Caco-2 (cell line): ENCODE measurements at regions not wholly inside any gene's neighbourhood (a gene's known extent, or its start where the extent isn't known, plus 50 kb on each side); places are given as distances from the start of the nearest gene placed in this dataset.
A peak's percentile ranks its signal among the peaks of the same experiment; 100 is the strongest.

ENCODE experiments used
- BruUV-seq: library from RNA; stranded (reverse); fragments of 400-500 nt; replicated peaks from 2 replicates; lab custom pipeline; 2021; lab: Mats Ljungman, UMichigan
- CTCF ChIA-PET: fragments of 300-600 bp; sonication (Branson Sonifier 250); formaldehyde crosslinking; loops from one replicate; lab custom pipeline; 2022; ENCODE audit warnings: antibody characterized with exemption; lab: Charles Lee
- POLR2A ChIA-PET: fragments of 300-600 bp; sonication (Branson Sonifier 250); formaldehyde crosslinking; loops from one replicate; lab custom pipeline; 2022; ENCODE audit warnings: antibody characterized with exemption; lab: Charles Lee
- DNase-seq, 2 experiments: peaks; one replicate each; pipeline versions ENCODE4 v3.0.0 to v3.0.0-alpha.2; 2020 to 2022
- H3K27me3 ChIP-seq: replicated peaks from 2 replicates; pipeline ENCODE4 v1.6.0; 2011; ENCODE audit warnings: low read length; ENCODE audit not compliant: control insufficient read depth, insufficient read depth
- H3K36me3 ChIP-seq: 2 replicates; pipeline ENCODE4 v1.5.1; 2011; ENCODE audit warnings: low read length; ENCODE audit not compliant: control insufficient read depth, insufficient read depth
- H3K4me1 ChIP-seq: fragments of 250-450 bp; sonication (Bioruptor Pico); 2 replicates; pipeline ENCODE4 v1.5.1; 2020; ENCODE audit warnings: mild to moderate bottlenecking
- H3K4me3 ChIP-seq: 2 replicates; pipeline ENCODE4 v1.5.1; 2011; ENCODE audit warnings: low read depth, mild to moderate bottlenecking, control low read depth, low read length
- H3K9me3 ChIP-seq: fragments of 250-450 bp; sonication (Bioruptor Pico); 2 replicates; pipeline ENCODE4 v1.5.1; 2020; ENCODE audit warnings: mild to moderate bottlenecking, moderate library complexity
- H3K27ac Mint-ChIP-seq: one replicate; pipeline ENCODE4 v1.8.0; 2022; ENCODE audit warnings: mixed read lengths; ENCODE audit not compliant: unreplicated experiment
- H3K27me3 Mint-ChIP-seq: one replicate; pipeline ENCODE4 v1.8.0; 2022; ENCODE audit warnings: mixed read lengths; ENCODE audit not compliant: insufficient read depth, unreplicated experiment
- H3K36me3 Mint-ChIP-seq: one replicate; pipeline ENCODE4 v1.8.0; 2022; ENCODE audit warnings: mild to moderate bottlenecking, mixed read lengths; ENCODE audit not compliant: insufficient read depth, unreplicated experiment
- H3K4me1 Mint-ChIP-seq: one replicate; pipeline ENCODE4 v1.8.0; 2022; ENCODE audit warnings: low read depth, mixed read lengths; ENCODE audit not compliant: unreplicated experiment
- H3K4me3 Mint-ChIP-seq: one replicate; pipeline ENCODE4 v1.8.0; 2022; ENCODE audit warnings: mild to moderate bottlenecking, moderate library complexity, mixed read lengths; ENCODE audit not compliant: unreplicated experiment
- H3K9me3 Mint-ChIP-seq: one replicate; pipeline ENCODE4 v1.8.0; 2022; ENCODE audit warnings: mixed read lengths; ENCODE audit not compliant: unreplicated experiment
- intact Hi-C: fragments of 100-400 bp; cut with micrococcal nuclease; formaldehyde crosslinking; loops from one replicate; pipeline ENCODE4 v1.10.0; 2022; ENCODE audit not compliant: unreplicated experiment
- TF ChIP-seq, protein P1 (sequence below), 2 experiments: fragments of 200-600 bp in 1 of 2; IDR thresholded peaks; 1 replicate in 1 of 2; 2 replicates in 1 of 2; pipeline versions ENCODE4 v1.5.1 to v1.8.0; 2011 to 2022; ENCODE audit warnings: antibody characterized with exemption in 1 of 2, control low read depth in 1 of 2, inconsistent platforms in 1 of 2, low read depth in 1 of 2, low read length in 1 of 2, mild to moderate bottlenecking in 1 of 2, moderate library complexity in 1 of 2; ENCODE audit not compliant: insufficient read depth in 1 of 2, severe bottlenecking in 1 of 2, unreplicated experiment in 1 of 2

DNA sequence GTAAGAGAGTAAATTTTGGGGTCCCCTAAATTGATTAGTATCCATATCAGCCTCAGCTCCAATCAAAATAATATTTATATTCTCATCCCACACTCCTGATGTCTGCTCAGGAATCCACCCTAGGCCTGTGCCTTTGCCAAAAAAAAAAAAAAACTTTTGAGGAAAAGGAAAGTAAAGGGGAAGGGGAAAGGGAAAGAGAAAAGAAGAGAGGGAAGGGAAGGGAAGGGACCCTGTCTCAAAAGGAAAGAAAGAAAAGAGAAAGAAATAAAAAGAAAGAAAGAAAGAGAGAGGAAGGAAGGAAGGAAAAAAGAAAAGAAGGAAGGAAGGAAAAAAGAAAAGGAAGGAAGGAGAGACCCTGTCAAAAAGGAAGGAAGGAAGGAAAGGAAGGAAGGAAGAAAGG lies 91.8 kb upstream of the CACNA1A start:
- Histone ChIP-seq H3K36me3 (no peaks in the 10 kb centered on the region), H3K4me1 (no peaks in the 10 kb centered on the region), H3K27me3 (no peaks in the 10 kb centered on the region), H3K4me3 (no peak overlapping the region), H3K9me3 (no peaks in the 10 kb centered on the region)
- Mint-ChIP-seq H3K4me3 (no peak overlapping the region), H3K36me3 (no peaks in the 10 kb centered on the region), H3K27ac (no peak overlapping the region), H3K27me3 (peaks cover 3% of the 10 kb centered on the region), H3K4me1 (no peaks in the 10 kb centered on the region), H3K9me3 (no peaks in the 10 kb centered on the region)
- TF ChIP-seq, protein P1, sequence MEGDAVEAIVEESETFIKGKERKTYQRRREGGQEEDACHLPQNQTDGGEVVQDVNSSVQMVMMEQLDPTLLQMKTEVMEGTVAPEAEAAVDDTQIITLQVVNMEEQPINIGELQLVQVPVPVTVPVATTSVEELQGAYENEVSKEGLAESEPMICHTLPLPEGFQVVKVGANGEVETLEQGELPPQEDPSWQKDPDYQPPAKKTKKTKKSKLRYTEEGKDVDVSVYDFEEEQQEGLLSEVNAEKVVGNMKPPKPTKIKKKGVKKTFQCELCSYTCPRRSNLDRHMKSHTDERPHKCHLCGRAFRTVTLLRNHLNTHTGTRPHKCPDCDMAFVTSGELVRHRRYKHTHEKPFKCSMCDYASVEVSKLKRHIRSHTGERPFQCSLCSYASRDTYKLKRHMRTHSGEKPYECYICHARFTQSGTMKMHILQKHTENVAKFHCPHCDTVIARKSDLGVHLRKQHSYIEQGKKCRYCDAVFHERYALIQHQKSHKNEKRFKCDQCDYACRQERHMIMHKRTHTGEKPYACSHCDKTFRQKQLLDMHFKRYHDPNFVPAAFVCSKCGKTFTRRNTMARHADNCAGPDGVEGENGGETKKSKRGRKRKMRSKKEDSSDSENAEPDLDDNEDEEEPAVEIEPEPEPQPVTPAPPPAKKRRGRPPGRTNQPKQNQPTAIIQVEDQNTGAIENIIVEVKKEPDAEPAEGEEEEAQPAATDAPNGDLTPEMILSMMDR (IDR thresholded peaks at IDR 0.05; ENCODE audit: insufficient read depth in 1 of 2, low read depth in 1 of 2, low read length in 1 of 2, severe bottlenecking in 1 of 2, unreplicated experiment in 1 of 2), result no peak
- ChIA-PET POLR2A (interaction anchor here (0.6 kb wide), 1 partner anchor 473 kb away, joined by 3 read pairs; no protein-coding TSS in a partner anchor), CTCF (interaction anchor here (1.5 kb wide), 1 partner anchor 123 kb away, joined by 4 read pairs; no protein-coding TSS in a partner anchor)
- intact Hi-C loops, result loop anchor here (10.0 kb wide), 1 partner anchor 233 kb away; no protein-coding TSS in a partner anchor
- no TSS peak for BruUV-seq
- no peak for DNase-seq

DNA sequence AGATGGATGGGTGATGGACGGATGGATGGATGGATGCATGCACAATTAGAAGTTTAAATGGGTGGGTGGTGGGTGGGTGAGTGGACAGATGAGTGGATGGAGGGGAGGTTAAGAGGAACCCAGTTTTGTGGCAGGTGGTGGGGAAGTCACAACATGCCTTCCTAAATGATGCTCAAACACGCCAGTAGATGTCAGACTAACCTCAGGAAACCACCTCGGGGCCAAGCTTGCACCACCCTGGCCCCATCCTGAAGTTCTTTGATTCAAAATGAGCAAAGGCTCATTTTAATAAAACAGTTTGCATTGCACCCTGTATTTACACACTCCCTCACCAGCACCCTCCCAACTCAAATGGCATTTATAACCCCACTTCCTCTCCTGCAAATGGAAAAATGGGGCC lies 91.4 kb upstream of the CACNA1A start:
- BruUV-seq, result no TSS peak
- Histone ChIP-seq H3K36me3 (no peaks in the 10 kb centered on the region), H3K4me3 (no peak overlapping the region), H3K9me3 (no peaks in the 10 kb centered on the region), H3K4me1 (no peaks in the 10 kb centered on the region), H3K27me3 (no peaks in the 10 kb centered on the region)
- TF ChIP-seq, protein P1 (IDR thresholded peaks at IDR 0.05; ENCODE audit: insufficient read depth in 1 of 2, low read depth in 1 of 2, low read length in 1 of 2, severe bottlenecking in 1 of 2, unreplicated experiment in 1 of 2), result peak; percentile 54 to 67
- Mint-ChIP-seq H3K27ac (no peak overlapping the region), H3K4me1 (no peaks in the 10 kb centered on the region), H3K4me3 (no peak overlapping the region), H3K9me3 (no peaks in the 10 kb centered on the region), H3K27me3 (no peaks in the 10 kb centered on the region), H3K36me3 (no peaks in the 10 kb centered on the region)
- ChIA-PET CTCF (interaction anchor here (1.5 kb wide), 1 partner anchor 124 kb away, joined by 4 read pairs; no protein-coding TSS in a partner anchor), POLR2A (interaction anchor here (0.6 kb wide), 1 partner anchor 474 kb away, joined by 3 read pairs; no protein-coding TSS in a partner anchor)
- intact Hi-C loops, result loop anchor here (1.0 to 10.0 kb wide), 2 partner anchors 124 to 233 kb away; no protein-coding TSS in a partner anchor
- peak; percentile 47 to 60 for DNase-seq

DNA sequence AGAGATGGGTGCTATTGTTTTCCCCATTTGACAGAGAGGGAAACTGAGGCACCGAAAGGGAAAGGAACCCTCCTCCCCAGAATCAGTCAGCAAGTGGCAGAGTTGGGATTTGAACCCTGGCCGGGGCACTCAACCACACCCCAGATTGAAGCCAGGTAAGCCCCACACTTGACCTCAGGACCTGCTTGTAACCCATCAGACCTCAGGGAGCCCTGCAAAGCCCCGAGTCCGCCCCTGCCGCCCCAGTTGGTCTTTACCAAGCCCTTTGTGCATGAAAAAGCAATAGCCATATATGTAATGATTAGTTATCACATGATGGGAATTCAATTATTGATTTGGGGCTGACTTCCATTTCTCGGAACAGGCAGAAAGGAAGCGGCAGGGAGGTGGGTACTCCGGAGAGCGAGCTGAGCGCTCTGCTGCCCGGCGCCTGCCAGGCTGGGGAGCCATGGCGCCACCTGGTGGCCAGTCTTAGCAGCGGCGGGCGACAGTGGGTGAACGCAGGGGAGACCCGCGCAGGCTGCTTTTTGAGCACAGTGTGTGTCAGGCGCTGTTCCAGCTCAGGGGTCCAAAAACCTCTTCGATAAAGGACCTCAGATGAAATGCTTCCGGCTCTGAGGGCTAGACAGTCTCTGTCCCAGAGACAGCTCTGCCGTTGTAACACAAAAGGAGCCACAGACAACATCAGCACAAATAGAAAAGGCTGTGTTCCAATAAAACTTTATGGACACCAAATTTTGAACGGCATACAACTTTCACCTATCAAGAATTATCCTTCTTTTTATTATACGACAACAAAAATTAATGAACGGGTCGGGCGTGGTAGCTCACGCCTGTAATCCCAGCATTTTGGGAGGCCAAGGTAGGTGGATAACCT lies 82.9 kb upstream of the CACNA1A start:
- peaks cover 3% of the 10 kb centered on the region for H3K27me3 Mint-ChIP-seq
- no peaks in the 10 kb centered on the region for H3K9me3 Mint-ChIP-seq
- no TSS peak for BruUV-seq
- no peak overlapping the region for H3K4me3 Mint-ChIP-seq
- Histone ChIP-seq H3K36me3 (no peaks in the 10 kb centered on the region), H3K9me3 (no peaks in the 10 kb centered on the region), H3K4me3 (no peak overlapping the region), H3K27me3 (no peaks in the 10 kb centered on the region), H3K4me1 (no peaks in the 10 kb centered on the region)
- ChIA-PET CTCF (interaction anchor here (1.0 to 2.0 kb wide), 2 partner anchors 22 to 312 kb away, joined by 3 to 15 read pairs; no protein-coding TSS in a partner anchor), POLR2A (interaction anchor here (0.5 kb wide), 1 partner anchor 311 kb away, joined by 3 read pairs; no protein-coding TSS in a partner anchor)
- TF ChIP-seq, protein P1 (IDR thresholded peaks at IDR 0.05; ENCODE audit: insufficient read depth in 1 of 2, low read depth in 1 of 2, low read length in 1 of 2, severe bottlenecking in 1 of 2, unreplicated experiment in 1 of 2), result peak; percentile 85 to 91
- peak; percentile 61 to 81 for DNase-seq
- H3K27ac Mint-ChIP-seq, result no peak overlapping the region
- no peaks in the 10 kb centered on the region for H3K36me3 Mint-ChIP-seq
- intact Hi-C loops, result loop anchor here (1.0 kb wide), 1 partner anchor 312 kb away; no protein-coding TSS in a partner anchor
- H3K4me1 Mint-ChIP-seq, result no peaks in the 10 kb centered on the region
